ENCODE measurements at regions not wholly inside any gene's neighbourhood (a gene's known extent, or its start where the extent isn't known, plus 50 kb on each side); places are given as distances from the start of the nearest gene placed in this dataset.

- H3K4me3 ChIP-seq: no peak overlapping the region
- no peaks in the 10 kb centered on the region for H3K4me1 ChIP-seq
- TF ChIP-seq HOXB5 (CRISPR knock-in tag; IDR thresholded peaks at IDR 0.05) (no peak), KDM5A (IDR thresholded peaks at IDR 0.05) (no peak), REST (IDR thresholded peaks at IDR 0.05) (no peak), USF2 (IDR thresholded peaks at IDR 0.05) (no peak), GATA3 (IDR thresholded peaks at IDR 0.05; ENCODE audit: borderline replicate concordance) (no peak)
- TF ChIP-seq, protein P1, sequence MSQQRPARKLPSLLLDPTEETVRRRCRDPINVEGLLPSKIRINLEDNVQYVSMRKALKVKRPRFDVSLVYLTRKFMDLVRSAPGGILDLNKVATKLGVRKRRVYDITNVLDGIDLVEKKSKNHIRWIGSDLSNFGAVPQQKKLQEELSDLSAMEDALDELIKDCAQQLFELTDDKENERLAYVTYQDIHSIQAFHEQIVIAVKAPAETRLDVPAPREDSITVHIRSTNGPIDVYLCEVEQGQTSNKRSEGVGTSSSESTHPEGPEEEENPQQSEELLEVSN (IDR thresholded peaks at IDR 0.05; ENCODE audit: borderline replicate concordance, low read depth): no peak
- no peak overlapping the region for H3K27ac ChIP-seq
- H3K9me3 ChIP-seq: no peaks in the 10 kb centered on the region
- FAIRE-seq (no peak), ATAC-seq (no peak), DNase-seq (ENCODE audit: low read depth in 1 of 2, low spot score in 1 of 2) (no peak)
- POLR2A ChIA-PET: no interaction called here
- H3K4me2 ChIP-seq: no peak overlapping the region
- CTCF ChIA-PET: interaction anchor here (0.5 kb wide), 1 partner anchor 240 kb away, joined by 3 read pairs; no protein-coding TSS in a partner anchor
- WGBS (ENCODE audit: missing lambda C conversion rate): 64% methylated on average over 9 of the region's 20 CpGs
Measured at GRCh38 chr22:20654343-20655208, 119.3 kb upstream of the SERPIND1 start.

- ChIA-PET CTCF (interaction anchor here (0.7 kb wide), 1 partner anchor 208 kb away, joined by 3 read pairs; no protein-coding TSS in a partner anchor), POLR2A (no interaction called here)
- FAIRE-seq: no peak
- H3K9me3 ChIP-seq: no peaks in the 10 kb centered on the region
- no peak overlapping the region for H3K4me2 ChIP-seq
- no peak overlapping the region for H3K27ac ChIP-seq
- H3K4me3 ChIP-seq: no peak overlapping the region
- H3K4me1 ChIP-seq: no peaks in the 10 kb centered on the region
- TF ChIP-seq MAX (IDR thresholded peaks at IDR 0.05) (no peak), JUN (IDR thresholded peaks at IDR 0.05) (no peak), JUNB (IDR thresholded peaks at IDR 0.05) (no peak), EHF (CRISPR knock-in tag; IDR thresholded peaks at IDR 0.05) (no peak), RARB (CRISPR knock-in tag; IDR thresholded peaks at IDR 0.05) (no peak), GATA3 (IDR thresholded peaks at IDR 0.05; ENCODE audit: borderline replicate concordance) (no peak), POLR2AphosphoS2 (conservative IDR thresholded peaks at IDR 0.05; ENCODE audit: low read length) (no peak), HMGXB4 (CRISPR knock-in tag; IDR thresholded peaks at IDR 0.05; ENCODE audit: borderline replicate concordance) (no peak), FOXS1 (CRISPR knock-in tag; IDR thresholded peaks at IDR 0.05) (no peak), CBX2 (IDR thresholded peaks at IDR 0.05; ENCODE audit: borderline replicate concordance, low read depth) (no peak), CBX8 (IDR thresholded peaks at IDR 0.05) (no peak), CHD4 (IDR thresholded peaks at IDR 0.05; ENCODE audit: borderline replicate concordance) (no peak)
- TF ChIP-seq, protein P2, sequence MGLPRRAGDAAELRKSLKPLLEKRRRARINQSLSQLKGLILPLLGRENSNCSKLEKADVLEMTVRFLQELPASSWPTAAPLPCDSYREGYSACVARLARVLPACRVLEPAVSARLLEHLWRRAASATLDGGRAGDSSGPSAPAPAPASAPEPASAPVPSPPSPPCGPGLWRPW (IDR thresholded peaks at IDR 0.05): no peak
- ATAC-seq: no peak
- DNase-seq (ENCODE audit: low read depth in 1 of 2, low spot score in 1 of 2): no peak
Measured at GRCh38 chr22:20655623-20656022, 118.3 kb upstream of the SERPIND1 start.

Data from A549 (cell line).